Transverse colon (tissue), 4 donors: ENCODE measurements at regions not wholly inside any gene's neighbourhood (a gene's known extent, or its start where the extent isn't known, plus 50 kb on each side); places are given as distances from the start of the nearest gene placed in this dataset.

Experiments used
- POLR2AphosphoS5 ChIP-seq, 3 donors: sonication (generic); formaldehyde crosslinking; IDR thresholded peaks; one replicate each; pipeline ENCODE4 v1.6.1; 2016; ENCODE audit warnings: antibody characterized with exemption in 3 of 3
- TF ChIP-seq, protein P1 (sequence below), 5 experiments: fragments of 200-600 bp in 3 of 5; fragments of 450-650 bp in 2 of 5; sonication (generic) in 3 of 5; IDR thresholded peaks; 1 replicate in 2 of 5; 2 replicates in 3 of 5; pipeline ENCODE4 v1.5.1; 2016 to 2017; ENCODE audit warnings: antibody characterized with exemption in 5 of 5, inconsistent platforms in 3 of 5, mild to moderate bottlenecking in 2 of 5, moderate library complexity in 1 of 5

DNA sequence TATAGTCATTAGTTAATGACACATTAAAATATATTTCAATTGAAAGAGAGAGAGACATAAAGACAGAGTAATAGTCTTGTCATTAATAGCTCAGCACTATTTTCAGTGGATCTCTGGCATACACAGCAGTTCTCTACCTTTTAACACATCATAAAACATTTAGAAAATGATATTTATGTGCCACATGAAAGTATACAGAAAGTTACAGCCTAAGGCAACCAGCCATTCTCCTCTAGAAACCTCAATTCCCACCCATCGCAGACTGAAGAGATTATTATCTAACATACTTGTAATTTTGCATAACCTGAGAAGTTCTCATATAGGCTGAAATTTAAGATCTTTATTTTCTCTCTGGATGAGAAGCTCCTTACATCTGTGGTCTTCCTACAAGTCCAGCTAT is 58.7 kb upstream of the FAM83B start:
- no peak for TF ChIP-seq POLR2AphosphoS5 (IDR thresholded peaks at IDR 0.05)
- TF ChIP-seq, protein P1, sequence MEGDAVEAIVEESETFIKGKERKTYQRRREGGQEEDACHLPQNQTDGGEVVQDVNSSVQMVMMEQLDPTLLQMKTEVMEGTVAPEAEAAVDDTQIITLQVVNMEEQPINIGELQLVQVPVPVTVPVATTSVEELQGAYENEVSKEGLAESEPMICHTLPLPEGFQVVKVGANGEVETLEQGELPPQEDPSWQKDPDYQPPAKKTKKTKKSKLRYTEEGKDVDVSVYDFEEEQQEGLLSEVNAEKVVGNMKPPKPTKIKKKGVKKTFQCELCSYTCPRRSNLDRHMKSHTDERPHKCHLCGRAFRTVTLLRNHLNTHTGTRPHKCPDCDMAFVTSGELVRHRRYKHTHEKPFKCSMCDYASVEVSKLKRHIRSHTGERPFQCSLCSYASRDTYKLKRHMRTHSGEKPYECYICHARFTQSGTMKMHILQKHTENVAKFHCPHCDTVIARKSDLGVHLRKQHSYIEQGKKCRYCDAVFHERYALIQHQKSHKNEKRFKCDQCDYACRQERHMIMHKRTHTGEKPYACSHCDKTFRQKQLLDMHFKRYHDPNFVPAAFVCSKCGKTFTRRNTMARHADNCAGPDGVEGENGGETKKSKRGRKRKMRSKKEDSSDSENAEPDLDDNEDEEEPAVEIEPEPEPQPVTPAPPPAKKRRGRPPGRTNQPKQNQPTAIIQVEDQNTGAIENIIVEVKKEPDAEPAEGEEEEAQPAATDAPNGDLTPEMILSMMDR (IDR thresholded peaks at IDR 0.05), result no peak
